ENCODE measurements at regions not wholly inside any gene's neighbourhood (a gene's known extent, or its start where the extent isn't known, plus 50 kb on each side); places are given as distances from the start of the nearest gene placed in this dataset.

GRCh38 chr7:155237730-155238129 lies 59.9 kb upstream of the INSIG1 start:
- TF ChIP-seq CTCF (IDR thresholded peaks at IDR 0.05) (no peak), POLR2A (IDR thresholded peaks at IDR 0.05) (no peak)

Measured in esophagus squamous epithelium (tissue), 4 donors.